ENCODE measurements at regions not wholly inside any gene's neighbourhood (a gene's known extent, or its start where the extent isn't known, plus 50 kb on each side); places are given as distances from the start of the nearest gene placed in this dataset.
"Not testable (repeated sequence)": the region's sequence is repeated elsewhere in the genome, so short reads cannot be mapped to it uniquely, and the experiment has no call there.

GRCh38 chr3:101913168-101913567 is 63.9 kb downstream of the NFKBIZ start:
- DNase-seq: no peak

- DNase-seq: not testable (repeated sequence)
Observed at GRCh38 chr3:101917761-101918160, 68.4 kb downstream of the NFKBIZ start.

GRCh38 chr3:101922151-101922725 is 72.9 kb downstream of the NFKBIZ start:
- DNase-seq: not testable (repeated sequence)

GRCh38 chr3:101924621-101925020 is 75.3 kb downstream of the NFKBIZ start:
- DNase-seq: not testable (repeated sequence)

GRCh38 chr3:101925124-101925523 is 75.8 kb downstream of the NFKBIZ start:
- not testable (repeated sequence) for DNase-seq

- DNase-seq: no peak
Observed at GRCh38 chr3:101925564-101925963, 76.2 kb downstream of the NFKBIZ start.

- peak in 1 of 2 experiments; percentile 45 for DNase-seq
Observed at GRCh38 chr3:101926594-101927105, 77.3 kb downstream of the NFKBIZ start.

- DNase-seq: peak; percentile 55 to 65
Observed at GRCh38 chr3:101928890-101929289, 79.6 kb downstream of the NFKBIZ start.

- no peak for DNase-seq
Observed at GRCh38 chr3:101931081-101931480, 81.8 kb downstream of the NFKBIZ start.

- DNase-seq: no peak
Observed at GRCh38 chr3:101932326-101933068, 83.2 kb downstream of the NFKBIZ start.

GRCh38 chr3:101936419-101937356 is 87.4 kb downstream of the NFKBIZ start:
- peak; percentile 16 to 50 for DNase-seq

GRCh38 chr3:101938262-101938847 is 89.0 kb downstream of the NFKBIZ start:
- peak in 1 of 2 experiments; percentile 45 for DNase-seq

- no peak for DNase-seq
Observed at GRCh38 chr3:101939361-101940049, 90.2 kb downstream of the NFKBIZ start.

GRCh38 chr3:101940521-101941317 is 91.4 kb downstream of the NFKBIZ start:
- DNase-seq: peak; percentile 85 to 94

- DNase-seq: peak in 1 of 2 experiments; percentile 23
Observed at GRCh38 chr3:101941318-101942040, 92.2 kb downstream of the NFKBIZ start.

GRCh38 chr3:101942356-101942755 is 93.0 kb downstream of the NFKBIZ start:
- DNase-seq: no peak

- DNase-seq: no peak
Observed at GRCh38 chr3:101943029-101943428, 93.7 kb downstream of the NFKBIZ start.

- DNase-seq: no peak
Observed at GRCh38 chr3:101944308-101944707, 95.0 kb downstream of the NFKBIZ start.

GRCh38 chr3:101945980-101946379 is 96.7 kb downstream of the NFKBIZ start:
- DNase-seq: no peak

GRCh38 chr3:101946906-101947305 is 97.6 kb downstream of the NFKBIZ start:
- DNase-seq: no peak

Measured in SW 1271 (cell line).